T-helper 9 cell (primary cell): ENCODE measurements at regions not wholly inside any gene's neighbourhood (a gene's known extent, or its start where the extent isn't known, plus 50 kb on each side); places are given as distances from the start of the nearest gene placed in this dataset.
"Not testable (repeated sequence)": the region's sequence is repeated elsewhere in the genome, so short reads cannot be mapped to it uniquely, and the experiment has no call there.

Experiments
- DNase-seq: peaks from one replicate; pipeline ENCODE4 v3.0.0-alpha.2; 2020

DNA sequence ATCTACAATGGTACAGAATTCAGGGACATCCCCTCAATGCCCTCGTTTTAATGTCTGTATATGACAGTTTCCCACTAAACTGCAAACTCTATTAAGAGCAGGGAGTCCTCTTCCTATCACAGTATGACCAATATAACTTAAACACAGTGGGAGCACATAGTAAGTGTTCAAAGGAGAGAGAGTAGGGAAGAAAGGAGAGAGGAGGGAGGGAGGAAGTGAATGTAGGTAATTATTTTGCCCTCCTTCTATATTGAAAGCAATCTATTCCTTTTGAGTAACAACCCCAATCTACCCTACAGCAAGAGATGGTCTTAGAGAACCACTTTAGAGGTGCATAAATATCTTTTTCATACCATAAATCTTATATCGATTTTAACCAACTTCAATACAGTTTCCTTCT lies 121.4 kb downstream of the MRPL39 start:
- no peak for DNase-seq

DNA sequence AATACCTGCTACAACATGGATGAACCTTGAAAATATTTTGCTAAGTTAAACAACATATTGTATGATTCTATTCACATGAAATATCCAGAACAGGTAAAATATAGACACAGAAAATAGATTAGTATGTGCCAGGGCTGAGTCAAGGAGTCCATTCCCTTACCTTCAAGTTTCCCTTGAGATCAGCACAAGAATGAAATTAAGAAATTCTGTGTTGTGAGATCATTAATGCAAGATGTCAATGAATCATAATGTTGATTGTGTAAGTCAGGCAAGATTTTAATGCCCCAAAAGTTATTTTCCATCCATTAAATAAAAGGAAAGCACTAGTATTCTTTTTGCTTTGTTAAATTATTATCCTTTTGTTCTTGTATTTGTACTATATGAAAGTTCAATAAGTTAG lies 139.4 kb downstream of the MRPL39 start:
- DNase-seq, result no peak

GRCh38 chr21:25467071-25467470 lies 140.2 kb downstream of the MRPL39 start:
- not testable (repeated sequence) for DNase-seq

- DNase-seq, result no peak
Observed at GRCh38 chr21:25466470-25466869, 140.8 kb downstream of the MRPL39 start.

DNA sequence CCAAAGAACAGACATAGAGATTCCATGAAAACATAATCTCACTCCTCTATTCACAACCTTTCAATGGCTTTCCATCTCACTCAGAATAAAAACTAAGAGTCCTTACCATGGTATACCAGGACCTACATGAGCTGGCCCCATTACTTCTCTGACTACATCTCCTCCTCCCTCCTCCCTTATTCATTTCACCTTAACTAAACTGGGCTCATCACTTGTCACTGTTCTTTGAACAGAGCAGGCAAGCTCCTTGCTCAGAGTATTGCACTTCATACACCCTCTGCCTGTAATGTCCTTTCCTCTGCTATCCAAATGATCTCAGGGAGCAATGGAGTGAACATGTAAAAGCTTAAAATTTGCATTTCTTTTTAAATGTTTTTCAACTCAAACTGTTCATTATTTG lies 142.0 kb downstream of the MRPL39 start:
- DNase-seq, result no peak

DNA sequence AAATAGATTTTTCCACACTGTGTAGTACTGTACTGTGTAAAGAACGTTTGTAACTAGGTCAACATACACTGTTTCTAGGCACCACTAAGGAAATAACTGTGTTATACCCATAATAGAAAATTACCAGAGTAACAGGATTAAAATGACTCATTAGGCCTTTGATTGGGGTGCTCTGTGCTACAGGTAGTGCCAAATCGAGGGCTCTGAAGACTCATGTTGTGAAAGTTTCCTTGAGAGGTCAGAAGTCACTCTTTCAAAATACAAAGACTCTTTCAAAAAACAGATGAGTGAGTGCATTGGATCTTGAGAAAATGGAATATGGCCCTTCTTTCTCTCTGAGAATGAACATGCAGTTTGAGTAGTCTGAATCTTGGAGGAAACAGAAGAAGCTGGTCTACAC lies 143.0 kb downstream of the MRPL39 start:
- DNase-seq, result no peak

GRCh38 chr21:25462517-25462971 lies 144.7 kb downstream of the MRPL39 start:
- DNase-seq, result no peak

- DNase-seq, result no peak
Observed at GRCh38 chr21:25461725-25462124, 145.6 kb downstream of the MRPL39 start.

GRCh38 chr21:25459993-25460392 lies 147.3 kb downstream of the MRPL39 start:
- no peak for DNase-seq

DNA sequence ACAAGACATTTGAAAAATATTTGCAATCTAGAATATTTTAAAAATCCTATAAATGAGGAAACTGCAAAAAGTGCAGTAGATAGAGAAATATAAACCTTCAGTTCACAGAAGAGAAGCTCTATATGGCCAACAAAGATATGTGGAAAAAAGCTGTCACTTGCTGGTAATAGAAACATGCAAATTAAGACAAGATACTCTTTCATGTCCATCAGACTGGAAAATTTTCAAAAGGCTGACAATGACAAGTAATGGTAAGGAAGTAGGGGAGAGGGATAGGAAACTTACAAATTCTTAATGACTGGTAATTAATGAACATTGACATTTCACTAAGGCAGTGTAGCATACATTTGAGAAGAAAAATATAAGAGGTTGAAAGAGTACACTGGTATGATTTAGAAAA lies 147.9 kb downstream of the MRPL39 start:
- DNase-seq, result no peak

DNA sequence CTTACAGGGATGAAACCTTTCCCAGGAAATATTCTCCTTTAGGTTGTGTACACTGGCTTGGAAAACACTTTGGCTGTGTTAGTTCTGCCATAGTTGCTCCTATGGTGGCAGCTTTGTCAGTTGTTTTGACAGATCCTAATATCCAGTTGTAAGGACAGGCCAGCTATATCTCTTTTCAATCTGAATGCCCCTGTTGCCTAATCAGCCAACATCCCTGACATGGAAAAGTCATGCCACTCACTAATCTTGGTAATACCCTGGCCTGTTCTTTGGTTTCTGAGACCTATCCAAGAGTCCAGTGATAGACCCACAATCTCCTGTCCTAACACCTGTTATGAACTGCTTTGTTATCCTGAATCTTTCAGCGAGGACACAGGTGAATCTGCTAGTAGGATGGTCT lies 148.8 kb downstream of the MRPL39 start:
- no peak for DNase-seq

- no peak for DNase-seq
Observed at GRCh38 chr21:25457946-25458345, 149.3 kb downstream of the MRPL39 start.

DNA sequence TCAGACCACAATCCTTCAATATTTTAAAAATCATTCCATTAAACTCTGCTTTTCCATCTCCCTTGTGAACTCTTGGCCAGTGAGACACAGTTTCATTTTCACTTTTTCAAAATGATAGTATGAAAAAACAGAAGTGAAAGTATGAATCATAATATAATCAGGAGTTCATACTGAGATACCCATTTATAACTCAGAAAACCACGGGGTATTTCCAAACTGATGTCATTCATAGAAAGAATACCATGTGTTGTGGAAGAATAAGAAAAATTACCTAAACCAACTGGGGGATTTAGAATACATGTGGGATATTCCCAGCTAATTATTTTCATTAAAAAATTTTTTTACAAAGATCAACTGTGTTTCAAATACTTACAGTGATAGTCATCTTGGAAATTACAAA lies 149.9 kb downstream of the MRPL39 start:
- DNase-seq, result no peak

GRCh38 chr21:25456672-25457071 lies 150.6 kb downstream of the MRPL39 start:
- no peak for DNase-seq

DNA sequence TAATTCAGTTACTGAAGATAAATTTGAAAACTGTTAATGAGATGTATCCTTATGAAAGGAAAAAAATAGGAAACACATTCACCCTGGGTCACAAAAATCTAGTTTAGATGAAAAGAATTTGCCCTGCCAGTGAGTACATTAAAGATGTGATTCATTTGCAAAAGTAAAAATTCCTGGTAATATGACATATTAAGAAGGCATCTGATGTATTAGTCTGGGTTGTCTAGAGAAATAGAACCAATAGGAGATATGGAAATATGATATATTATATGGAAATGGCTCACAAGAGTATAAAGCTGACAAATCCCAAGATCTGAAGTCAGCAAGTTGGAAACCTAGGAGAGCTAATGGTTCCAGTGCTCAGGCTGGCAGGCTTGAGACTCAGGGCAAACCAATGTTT lies 153.8 kb downstream of the MRPL39 start:
- no peak for DNase-seq

DNA sequence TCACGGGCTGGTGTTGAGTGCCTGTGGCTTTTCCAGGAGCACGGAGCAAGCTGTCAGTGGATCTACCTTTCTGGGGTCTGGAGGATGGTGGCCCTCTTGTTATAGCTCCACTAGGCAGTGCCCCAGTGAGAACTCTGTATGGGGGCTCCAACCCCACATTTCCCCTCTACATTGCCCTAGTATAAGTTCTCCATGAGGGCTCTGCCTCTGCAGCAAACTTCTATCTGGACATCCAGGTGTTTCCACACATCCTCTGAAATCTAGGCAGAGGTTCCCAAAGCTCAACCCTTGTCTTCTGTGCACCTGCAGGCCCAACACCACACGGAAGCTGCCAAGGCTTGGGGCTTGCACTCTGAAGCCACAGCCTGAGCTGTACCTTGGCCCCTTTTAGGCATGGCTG lies 157.3 kb downstream of the MRPL39 start:
- DNase-seq, result no peak

DNA sequence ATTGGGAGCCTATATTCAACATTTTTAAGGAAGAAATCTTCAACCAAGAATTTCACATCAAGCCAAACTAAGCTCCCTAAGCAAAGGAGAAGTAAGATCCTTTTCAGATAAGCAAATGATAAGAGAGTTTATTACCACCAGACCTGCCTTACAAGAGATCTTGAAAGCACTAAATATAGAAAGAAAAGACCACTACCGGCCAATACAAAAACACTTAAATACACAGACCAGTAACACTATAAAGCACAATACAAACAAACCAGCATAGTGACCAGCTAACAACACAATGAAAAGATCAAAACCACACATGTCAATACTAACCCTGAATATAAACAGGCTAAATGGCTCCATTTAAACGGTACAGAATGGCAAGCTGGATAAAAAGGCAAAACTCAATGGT lies 165.4 kb downstream of the MRPL39 start:
- DNase-seq, result no peak

- not testable (repeated sequence) for DNase-seq
Observed at GRCh38 chr21:25437465-25437864, 169.8 kb downstream of the MRPL39 start.

- DNase-seq, result no peak
Observed at GRCh38 chr21:25428537-25428936, 178.7 kb downstream of the MRPL39 start.

DNA sequence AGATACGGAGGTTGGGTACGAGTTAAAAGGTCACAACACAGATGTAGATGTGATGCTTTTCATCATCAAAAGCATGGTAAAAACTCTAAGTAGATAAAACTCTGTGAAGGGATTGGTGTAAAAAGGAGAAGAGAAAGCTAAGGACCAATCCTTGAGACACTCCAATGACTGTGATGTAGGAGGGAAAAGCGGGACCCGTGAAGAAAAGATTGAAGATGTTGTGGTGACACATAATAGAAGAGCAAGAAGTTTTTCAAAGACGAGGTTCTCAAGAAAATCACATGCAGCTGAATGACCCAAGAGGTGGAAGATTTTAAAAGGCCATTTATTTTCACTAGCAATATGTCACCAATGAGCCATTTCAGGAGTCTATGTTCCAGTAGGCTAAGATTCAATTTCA lies 179.5 kb downstream of the MRPL39 start:
- no peak for DNase-seq

- DNase-seq, result no peak
Observed at GRCh38 chr21:25426580-25426979, 180.7 kb downstream of the MRPL39 start.

DNA sequence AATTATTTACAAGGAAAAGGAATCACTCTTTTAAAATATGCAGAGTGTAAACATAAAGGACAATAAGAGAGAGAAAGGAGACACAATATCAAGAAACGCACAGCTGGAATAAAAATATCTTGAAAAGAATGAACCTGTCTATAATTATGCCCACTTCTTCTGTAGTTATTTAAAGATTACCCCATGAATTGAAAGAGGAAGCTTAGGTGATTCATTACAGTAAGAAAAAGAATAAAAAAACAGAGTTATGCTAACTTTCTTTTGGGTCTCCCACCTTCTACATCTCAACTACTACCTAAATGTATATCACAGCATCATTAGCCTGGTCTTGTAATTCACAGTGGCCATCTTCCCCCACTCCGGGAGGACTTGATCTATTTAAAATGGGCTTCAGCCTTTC lies 182.1 kb downstream of the MRPL39 start:
- no peak for DNase-seq

DNA sequence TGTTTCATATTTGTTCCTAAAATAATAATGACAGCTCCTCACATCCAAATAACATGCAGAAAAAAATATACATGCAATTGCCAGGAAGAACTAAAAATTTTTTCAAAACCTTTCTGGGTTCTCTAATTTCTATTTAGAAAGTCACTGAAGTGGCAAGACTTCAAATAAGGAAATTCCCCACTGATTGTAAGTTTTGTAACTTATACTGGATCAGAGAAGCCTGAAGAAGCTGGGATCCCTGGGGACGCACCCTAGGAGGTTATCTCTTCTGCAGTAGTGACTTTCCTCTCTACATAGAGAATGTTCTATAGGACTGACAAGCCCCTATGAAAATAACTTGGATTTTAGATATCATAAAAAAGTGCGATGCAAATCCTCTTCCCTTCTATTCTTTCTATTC lies 182.6 kb downstream of the MRPL39 start:
- DNase-seq, result no peak

- DNase-seq, result no peak
Observed at GRCh38 chr21:25424048-25424447, 183.2 kb downstream of the MRPL39 start.

GRCh38 chr21:25422610-25423608 lies 184.4 kb downstream of the MRPL39 start:
- DNase-seq, result no peak
